ENCODE measurements at regions not wholly inside any gene's neighbourhood (a gene's known extent, or its start where the extent isn't known, plus 50 kb on each side); places are given as distances from the start of the nearest gene placed in this dataset.

- Histone ChIP-seq H3K9ac (ENCODE audit: low read depth, low read length) (peak overlapping the region; percentile 52), H3K4me1 (ENCODE audit: insufficient read depth, low read length) (peaks cover 62% of the 10 kb centered on the region), H4K20me1 (ENCODE audit: insufficient read depth, low read length) (no peaks in the 10 kb centered on the region), H3K4me2 (ENCODE audit: insufficient read depth, low read length) (peak overlapping the region; percentile 43), H3K79me2 (ENCODE audit: insufficient read depth, low read length) (no peaks in the 10 kb centered on the region), H3K4me3 (ENCODE audit: low read depth in 1 of 2, low read length in 2 of 2) (peak overlapping the region in 1 of 2 experiments; percentile 1; a peak in 1 of 4 replicates), H3K36me3 (ENCODE audit: insufficient read depth, low read length) (no peaks in the 10 kb centered on the region), H2AFZ (ENCODE audit: low read depth, low read length) (peak overlapping the region; percentile 12; the same call in 1 of the 2 replicates), H3K27me3 (ENCODE audit: insufficient read depth, low read length, poor library complexity) (no peaks in the 10 kb centered on the region), H3K9me3 (ENCODE audit: insufficient read depth, low read length, severe bottlenecking) (no peaks in the 10 kb centered on the region), H3K27ac (ENCODE audit: low read length) (peak overlapping the region; percentile 96)
- DNase-seq (peak; percentile 25), ATAC-seq (ENCODE audit: insufficient read depth, low read depth) (no peak)
- TF ChIP-seq EZH2 (IDR thresholded peaks at IDR 0.05; ENCODE audit: borderline replicate concordance, low read depth, low read length, severe bottlenecking): no peak
- TF ChIP-seq, protein P1, sequence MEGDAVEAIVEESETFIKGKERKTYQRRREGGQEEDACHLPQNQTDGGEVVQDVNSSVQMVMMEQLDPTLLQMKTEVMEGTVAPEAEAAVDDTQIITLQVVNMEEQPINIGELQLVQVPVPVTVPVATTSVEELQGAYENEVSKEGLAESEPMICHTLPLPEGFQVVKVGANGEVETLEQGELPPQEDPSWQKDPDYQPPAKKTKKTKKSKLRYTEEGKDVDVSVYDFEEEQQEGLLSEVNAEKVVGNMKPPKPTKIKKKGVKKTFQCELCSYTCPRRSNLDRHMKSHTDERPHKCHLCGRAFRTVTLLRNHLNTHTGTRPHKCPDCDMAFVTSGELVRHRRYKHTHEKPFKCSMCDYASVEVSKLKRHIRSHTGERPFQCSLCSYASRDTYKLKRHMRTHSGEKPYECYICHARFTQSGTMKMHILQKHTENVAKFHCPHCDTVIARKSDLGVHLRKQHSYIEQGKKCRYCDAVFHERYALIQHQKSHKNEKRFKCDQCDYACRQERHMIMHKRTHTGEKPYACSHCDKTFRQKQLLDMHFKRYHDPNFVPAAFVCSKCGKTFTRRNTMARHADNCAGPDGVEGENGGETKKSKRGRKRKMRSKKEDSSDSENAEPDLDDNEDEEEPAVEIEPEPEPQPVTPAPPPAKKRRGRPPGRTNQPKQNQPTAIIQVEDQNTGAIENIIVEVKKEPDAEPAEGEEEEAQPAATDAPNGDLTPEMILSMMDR (IDR thresholded peaks at IDR 0.05; ENCODE audit: borderline replicate concordance, extremely low read depth, low read length, poor library complexity, severe bottlenecking): no peak
Measured at GRCh38 chr6:30829033-30829432, 55.3 kb upstream of the DDR1 start.

GRCh38 chr6:30828027-30828962 is 56.0 kb upstream of the DDR1 start:
- Histone ChIP-seq H3K79me2 (ENCODE audit: insufficient read depth, low read length) (no peaks in the 10 kb centered on the region), H3K9me3 (ENCODE audit: insufficient read depth, low read length, severe bottlenecking) (no peaks in the 10 kb centered on the region), H4K20me1 (ENCODE audit: insufficient read depth, low read length) (no peaks in the 10 kb centered on the region), H3K27me3 (ENCODE audit: insufficient read depth, low read length, poor library complexity) (no peaks in the 10 kb centered on the region), H3K36me3 (ENCODE audit: insufficient read depth, low read length) (no peaks in the 10 kb centered on the region), H3K4me1 (ENCODE audit: insufficient read depth, low read length) (peaks cover 55% of the 10 kb centered on the region), H2AFZ (ENCODE audit: low read depth, low read length) (peak overlapping the region; percentile 73), H3K27ac (ENCODE audit: low read length) (peak overlapping the region; percentile 96), H3K4me3 (ENCODE audit: low read depth in 1 of 2, low read length in 2 of 2) (no peak overlapping the region; a peak in 1 of 4 replicates), H3K9ac (ENCODE audit: low read depth, low read length) (peak overlapping the region; percentile 52), H3K4me2 (ENCODE audit: insufficient read depth, low read length) (peak overlapping the region; percentile 43)
- ATAC-seq (ENCODE audit: insufficient read depth, low read depth) (peak; percentile 83), DNase-seq (peak; percentile 91)
- TF ChIP-seq EZH2 (IDR thresholded peaks at IDR 0.05; ENCODE audit: borderline replicate concordance, low read depth, low read length, severe bottlenecking): no peak
- TF ChIP-seq, protein P1 (IDR thresholded peaks at IDR 0.05; ENCODE audit: borderline replicate concordance, extremely low read depth, low read length, poor library complexity, severe bottlenecking): peak; percentile 98

- ATAC-seq (ENCODE audit: insufficient read depth, low read depth) (no peak), DNase-seq (peak; percentile 16)
- no peaks in the 10 kb centered on the region for H3K27me3 ChIP-seq (ENCODE audit: insufficient read depth, low read length, poor library complexity)
- H3K4me1 ChIP-seq (ENCODE audit: insufficient read depth, low read length): peaks cover 46% of the 10 kb centered on the region
- no peak overlapping the region for H3K4me3 ChIP-seq (ENCODE audit: low read depth in 1 of 2, low read length in 2 of 2)
- H3K27ac ChIP-seq (ENCODE audit: low read length): no peak overlapping the region
- no peaks in the 10 kb centered on the region for H4K20me1 ChIP-seq (ENCODE audit: insufficient read depth, low read length)
- no peaks in the 10 kb centered on the region for H3K9me3 ChIP-seq (ENCODE audit: insufficient read depth, low read length, severe bottlenecking)
- no peaks in the 10 kb centered on the region for H3K79me2 ChIP-seq (ENCODE audit: insufficient read depth, low read length)
- TF ChIP-seq, protein P1 (IDR thresholded peaks at IDR 0.05; ENCODE audit: borderline replicate concordance, extremely low read depth, low read length, poor library complexity, severe bottlenecking): no peak
- TF ChIP-seq EZH2 (IDR thresholded peaks at IDR 0.05; ENCODE audit: borderline replicate concordance, low read depth, low read length, severe bottlenecking): no peak
- H3K36me3 ChIP-seq (ENCODE audit: insufficient read depth, low read length): no peaks in the 10 kb centered on the region
- H3K9ac ChIP-seq (ENCODE audit: low read depth, low read length): 0 out of 2 replicates have a peak overlapping the region, but pooled peaks have one; percentile 14
- H3K4me2 ChIP-seq (ENCODE audit: insufficient read depth, low read length): no peak overlapping the region
- no peak overlapping the region for H2AFZ ChIP-seq (ENCODE audit: low read depth, low read length)
Measured at GRCh38 chr6:30826961-30827342, 57.4 kb upstream of the DDR1 start.

Measured in DND-41 (cell line).